ENCODE measurements at regions not wholly inside any gene's neighbourhood (a gene's known extent, or its start where the extent isn't known, plus 50 kb on each side); places are given as distances from the start of the nearest gene placed in this dataset.

DNA sequence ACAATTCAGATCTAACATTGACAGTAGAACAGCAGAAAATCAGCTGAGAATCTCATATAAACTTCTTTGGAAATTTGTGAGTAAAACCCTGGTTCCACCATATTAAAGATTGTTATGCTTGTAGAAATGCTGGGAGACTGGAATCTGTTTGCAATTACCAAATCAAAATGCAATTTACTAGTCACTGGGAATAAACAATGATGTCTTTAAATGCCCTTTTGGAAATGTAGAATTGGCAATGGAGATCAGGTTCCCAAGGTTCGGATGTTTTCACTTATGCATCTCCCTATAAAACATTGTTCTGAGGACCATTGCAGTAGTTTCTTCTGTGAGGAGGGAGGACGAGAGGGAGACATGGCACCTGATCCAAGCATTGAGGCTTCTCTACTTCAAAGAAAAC lies 384.4 kb downstream of the TMEM167A start:
- TF ChIP-seq EP300 (IDR thresholded peaks at IDR 0.05; ENCODE audit: borderline replicate concordance in 1 of 2, control insufficient read depth in 1 of 2, low read depth in 2 of 2, low read length in 2 of 2) = no peak
- no peak for TF ChIP-seq TAF1 (IDR thresholded peaks at IDR 0.05; ENCODE audit: borderline replicate concordance, low read depth, low read length)
- no peak for TF ChIP-seq ZNF274 (IDR thresholded peaks at IDR 0.05; ENCODE audit: insufficient read depth, insufficient read length)
- TF ChIP-seq BHLHE40 (IDR thresholded peaks at IDR 0.05; ENCODE audit: borderline replicate concordance in 1 of 2, low read depth in 2 of 2, low read length in 1 of 2) = no peak
- TF ChIP-seq, protein P1, sequence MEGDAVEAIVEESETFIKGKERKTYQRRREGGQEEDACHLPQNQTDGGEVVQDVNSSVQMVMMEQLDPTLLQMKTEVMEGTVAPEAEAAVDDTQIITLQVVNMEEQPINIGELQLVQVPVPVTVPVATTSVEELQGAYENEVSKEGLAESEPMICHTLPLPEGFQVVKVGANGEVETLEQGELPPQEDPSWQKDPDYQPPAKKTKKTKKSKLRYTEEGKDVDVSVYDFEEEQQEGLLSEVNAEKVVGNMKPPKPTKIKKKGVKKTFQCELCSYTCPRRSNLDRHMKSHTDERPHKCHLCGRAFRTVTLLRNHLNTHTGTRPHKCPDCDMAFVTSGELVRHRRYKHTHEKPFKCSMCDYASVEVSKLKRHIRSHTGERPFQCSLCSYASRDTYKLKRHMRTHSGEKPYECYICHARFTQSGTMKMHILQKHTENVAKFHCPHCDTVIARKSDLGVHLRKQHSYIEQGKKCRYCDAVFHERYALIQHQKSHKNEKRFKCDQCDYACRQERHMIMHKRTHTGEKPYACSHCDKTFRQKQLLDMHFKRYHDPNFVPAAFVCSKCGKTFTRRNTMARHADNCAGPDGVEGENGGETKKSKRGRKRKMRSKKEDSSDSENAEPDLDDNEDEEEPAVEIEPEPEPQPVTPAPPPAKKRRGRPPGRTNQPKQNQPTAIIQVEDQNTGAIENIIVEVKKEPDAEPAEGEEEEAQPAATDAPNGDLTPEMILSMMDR (IDR thresholded peaks at IDR 0.05 in 2 of 3, conservative IDR thresholded peaks at IDR 0.05 in 1 of 3; ENCODE audit: control insufficient read depth in 2 of 3, extremely low read depth in 1 of 3, insufficient read depth in 1 of 3, low read depth in 3 of 3, low read length in 3 of 3) = no peak
- no peak for TF ChIP-seq JUNB (IDR thresholded peaks at IDR 0.05)
- TF ChIP-seq STAT1 (conservative IDR thresholded peaks at IDR 0.05) = no peak
- no peak for TF ChIP-seq GABPA (IDR thresholded peaks at IDR 0.05; ENCODE audit: low read depth)
- TF ChIP-seq NR2C2 (IDR thresholded peaks at IDR 0.05; ENCODE audit: borderline replicate concordance, control insufficient read depth, insufficient read length, low read depth) = no peak

All from GM12878 (cell line).